Adrenal gland (tissue), 9 donors: ENCODE measurements at regions not wholly inside any gene's neighbourhood (a gene's known extent, or its start where the extent isn't known, plus 50 kb on each side); places are given as distances from the start of the nearest gene placed in this dataset.

Experiments used
- DNase-seq, 7 donors: peaks; one replicate each; pipeline ENCODE4 v3.0.0-alpha.2; 2019 to 2020
- H3K27ac ChIP-seq, 5 donors: fragments of 200-600 bp; sonication (generic) in 4 of 5; 1 replicate in 3 of 5; 2 replicates in 2 of 5; pipeline versions ENCODE4 v1.5.1 to v1.8.0; 2016 to 2020; ENCODE audit warnings: mild to moderate bottlenecking in 1 of 5
- H3K27me3 ChIP-seq: fragments of 200-600 bp; 2 replicates; pipeline ENCODE4 v1.8.0; 2021
- H3K36me3 ChIP-seq, 2 donors: fragments of 200-600 bp; replicated peaks in 1 of 2; 1 replicate in 1 of 2; 2 replicates in 1 of 2; pipeline versions ENCODE4 v1.5.1 to v1.8.0; 2018 to 2022
- H3K4me1 ChIP-seq, 2 donors: fragments of 200-600 bp; replicated peaks in 1 of 2; 1 replicate in 1 of 2; 2 replicates in 1 of 2; pipeline versions ENCODE4 v1.5.1 to v1.8.0; 2018 to 2021
- H3K4me3 ChIP-seq, 4 donors: fragments of 200-600 bp; sonication (generic) in 3 of 4; one replicate each; pipeline ENCODE4 v1.5.1; 2016 to 2018
- H3K9me3 ChIP-seq, 3 donors: fragments of 200-600 bp; sonication (generic) in 1 of 3; replicated peaks in 1 of 3; 1 replicate in 2 of 3; 2 replicates in 1 of 3; pipeline versions ENCODE4 v1.5.1 to v1.8.0; 2016 to 2021
- POLR2A ChIP-seq, 2 donors: fragments of 450-650 bp; IDR thresholded peaks; one replicate each; pipeline ENCODE4 v1.6.1; 2017; ENCODE audit warnings: antibody characterized with exemption in 2 of 2, mild to moderate bottlenecking in 2 of 2, moderate library complexity in 1 of 2
- WGBS, 4 donors: extraction: QIAGEN DNeasy Blood & Tissue Kit in 2 of 4; methylation state at CpG; one replicate each; pipeline versions ENCODE4 v1.1.5 to v1.1.7; 2013 to 2017; 5-methylcytosine and 5-hydroxymethylcytosine counted together
- intact Hi-C, 2 donors: fragments of 100-400 bp; cut with DNase I; formaldehyde crosslinking; loops; one replicate each; pipeline versions ENCODE4 v1.14.1 to v1.15.0; 2022 to 2023
- TF ChIP-seq, protein P1 (sequence below), 6 experiments: fragments of 450-650 bp in 4 of 6; fragments of 200-600 bp in 2 of 6; sonication (generic) in 1 of 6; IDR thresholded peaks; 1 replicate in 5 of 6; 2 replicates in 1 of 6; pipeline versions ENCODE4 v1.5.1 to v1.8.0; 2016 to 2021; ENCODE audit warnings: antibody characterized with exemption in 6 of 6, mild to moderate bottlenecking in 2 of 6, moderate library complexity in 1 of 6
- donor health status: healthy with polysubstance abuse.
- donor health status: Bipolar disorder and iron deficiency.
- donor health status: DM: yes; HTN: yes; CAD: no.
- donor health status: DM: no; HTN: no; CAD: no.
- donor health status: DM: no; HTN: no; CAD: no.

GRCh38 chr13:91187522-91187921 lies 160.0 kb upstream of the MIR17HG start:
- no peak for DNase-seq
- H3K4me1 ChIP-seq: no peaks in the 10 kb centered on the region
- intact Hi-C loops: no loop called here
- TF ChIP-seq, protein P1, sequence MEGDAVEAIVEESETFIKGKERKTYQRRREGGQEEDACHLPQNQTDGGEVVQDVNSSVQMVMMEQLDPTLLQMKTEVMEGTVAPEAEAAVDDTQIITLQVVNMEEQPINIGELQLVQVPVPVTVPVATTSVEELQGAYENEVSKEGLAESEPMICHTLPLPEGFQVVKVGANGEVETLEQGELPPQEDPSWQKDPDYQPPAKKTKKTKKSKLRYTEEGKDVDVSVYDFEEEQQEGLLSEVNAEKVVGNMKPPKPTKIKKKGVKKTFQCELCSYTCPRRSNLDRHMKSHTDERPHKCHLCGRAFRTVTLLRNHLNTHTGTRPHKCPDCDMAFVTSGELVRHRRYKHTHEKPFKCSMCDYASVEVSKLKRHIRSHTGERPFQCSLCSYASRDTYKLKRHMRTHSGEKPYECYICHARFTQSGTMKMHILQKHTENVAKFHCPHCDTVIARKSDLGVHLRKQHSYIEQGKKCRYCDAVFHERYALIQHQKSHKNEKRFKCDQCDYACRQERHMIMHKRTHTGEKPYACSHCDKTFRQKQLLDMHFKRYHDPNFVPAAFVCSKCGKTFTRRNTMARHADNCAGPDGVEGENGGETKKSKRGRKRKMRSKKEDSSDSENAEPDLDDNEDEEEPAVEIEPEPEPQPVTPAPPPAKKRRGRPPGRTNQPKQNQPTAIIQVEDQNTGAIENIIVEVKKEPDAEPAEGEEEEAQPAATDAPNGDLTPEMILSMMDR (IDR thresholded peaks at IDR 0.05): no peak
- TF ChIP-seq POLR2A (IDR thresholded peaks at IDR 0.05): no peak
- H3K36me3 ChIP-seq: no peaks in the 10 kb centered on the region
- no peaks in the 10 kb centered on the region for H3K9me3 ChIP-seq
- no peak overlapping the region for H3K27ac ChIP-seq
- H3K27me3 ChIP-seq: no peaks in the 10 kb centered on the region
- no peak overlapping the region for H3K4me3 ChIP-seq

- Histone ChIP-seq H3K27me3 (no peaks in the 10 kb centered on the region), H3K9me3 (no peaks in the 10 kb centered on the region), H3K4me3 (no peak overlapping the region), H3K27ac (no peak overlapping the region), H3K36me3 (no peaks in the 10 kb centered on the region), H3K4me1 (no peaks in the 10 kb centered on the region)
- TF ChIP-seq, protein P1 (IDR thresholded peaks at IDR 0.05): no peak
- intact Hi-C loops: no loop called here
- WGBS, 4 donors: 70 to 89% (median 80%) methylated on average over 3 of the region's 3 CpGs
- DNase-seq: no peak
These were observed 158.0 kb upstream of the MIR17HG start for GRCh38 chr13:91189506-91189905.

GRCh38 chr13:91193358-91193757 lies 154.1 kb upstream of the MIR17HG start:
- TF ChIP-seq, protein P1 (IDR thresholded peaks at IDR 0.05): no peak
- TF ChIP-seq POLR2A (IDR thresholded peaks at IDR 0.05): no peak
- Histone ChIP-seq H3K27me3 (no peaks in the 10 kb centered on the region), H3K9me3 (no peaks in the 10 kb centered on the region), H3K27ac (no peak overlapping the region), H3K4me1 (no peaks in the 10 kb centered on the region), H3K4me3 (no peak overlapping the region), H3K36me3 (no peaks in the 10 kb centered on the region)
- 53 to 64% (median 58%) methylated on average over 2 of the region's 2 CpGs for WGBS, 4 donors
- intact Hi-C loops: no loop called here
- DNase-seq: no peak

DNA sequence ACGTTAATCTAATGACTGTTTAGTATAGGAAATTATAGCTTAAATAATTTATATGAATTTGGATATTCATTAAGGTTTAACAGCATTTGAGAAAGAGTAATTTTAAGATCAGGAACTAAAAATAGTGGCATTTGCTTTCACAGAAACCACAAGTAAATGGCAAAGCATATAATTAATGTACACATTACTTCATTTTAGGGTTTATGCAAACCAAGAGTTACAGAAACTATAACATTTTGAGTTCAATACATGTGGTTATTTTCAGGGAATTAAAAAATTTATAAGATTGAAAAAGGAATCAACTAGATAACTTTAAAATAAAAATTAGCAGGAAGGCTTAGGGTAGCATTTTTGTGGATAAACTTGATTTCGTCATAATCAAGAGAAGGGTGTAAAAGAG lies 151.7 kb upstream of the MIR17HG start:
- TF ChIP-seq, protein P1 (IDR thresholded peaks at IDR 0.05): no peak
- no peak for TF ChIP-seq POLR2A (IDR thresholded peaks at IDR 0.05)
- WGBS, 4 donors: 60 to 72% (median 65%) methylated on average over 2 of the region's 2 CpGs
- Histone ChIP-seq H3K36me3 (no peaks in the 10 kb centered on the region), H3K9me3 (no peaks in the 10 kb centered on the region), H3K27ac (no peak overlapping the region), H3K27me3 (no peaks in the 10 kb centered on the region), H3K4me3 (no peak overlapping the region), H3K4me1 (no peaks in the 10 kb centered on the region)
- intact Hi-C loops: no loop called here
- DNase-seq: no peak
